ENCODE measurements at regions not wholly inside any gene's neighbourhood (a gene's known extent, or its start where the extent isn't known, plus 50 kb on each side); places are given as distances from the start of the nearest gene placed in this dataset.

DNA sequence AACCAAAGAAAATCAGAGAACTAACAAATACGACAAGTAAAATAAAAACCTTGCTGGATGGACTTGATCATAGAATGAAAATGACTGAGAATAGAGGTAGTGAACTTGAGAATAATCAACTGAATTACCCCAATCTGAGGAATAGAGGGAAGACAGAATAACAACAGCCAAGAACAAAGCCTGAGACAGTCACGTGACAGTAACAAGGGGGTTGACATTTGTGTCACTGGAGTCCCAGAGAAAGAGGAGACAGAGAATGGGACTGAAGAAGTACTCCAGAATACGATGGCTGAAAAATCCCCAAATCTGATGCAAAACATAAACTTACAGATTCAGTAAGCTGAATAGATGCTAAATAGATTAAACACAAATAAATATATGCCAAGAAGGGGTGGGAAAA, 248.5 kb upstream of the HDAC4 start:
- peaks cover 0 to 14% of the 10 kb centered on the region in 2 experiments for H3K9me3 ChIP-seq (ENCODE audit: control insufficient read depth in 1 of 2, insufficient read depth in 1 of 2, low read length in 2 of 2)
- H3K36me3 ChIP-seq (ENCODE audit: insufficient read depth, low read length) = no peaks in the 10 kb centered on the region
- Mint-ChIP-seq H3K4me3 (no peak overlapping the region), H3K9me3 (no peaks in the 10 kb centered on the region), H3K36me3 (ENCODE audit: low read depth) (no peaks in the 10 kb centered on the region), H3K27ac (no peak overlapping the region), H3K27me3 (no peaks in the 10 kb centered on the region), H3K4me1 (ENCODE audit: low read depth) (no peaks in the 10 kb centered on the region)
- TF ChIP-seq CTCF (IDR thresholded peaks at IDR 0.05) = no peak
- H3K4me3 ChIP-seq (ENCODE audit: low read length) = no peak overlapping the region
- peaks cover 2% of the 10 kb centered on the region for H3K4me1 ChIP-seq (ENCODE audit: insufficient read depth, low read length)
- no peak overlapping the region for H3K27ac ChIP-seq (ENCODE audit: low read depth in 1 of 2, low read length in 2 of 2)
- CTCF ChIA-PET = no interaction called here
- ATAC-seq (ENCODE audit: poor library complexity) = no peak
- no peaks in the 10 kb centered on the region for H3K27me3 ChIP-seq (ENCODE audit: control insufficient read depth in 1 of 2, insufficient read depth in 2 of 2, low read length in 2 of 2)
- DNase-seq = no peak
- POLR2A ChIA-PET = interaction anchor here (0.6 kb wide), 1 partner anchor 152 kb away, joined by 3 read pairs; no protein-coding TSS in a partner anchor
- intact Hi-C loops (cut with DNase I, micrococcal nuclease) = no loop called here

GRCh38 chr2:239648607-239649006, 247.8 kb upstream of the HDAC4 start:
- no peaks in the 10 kb centered on the region for H3K9me3 Mint-ChIP-seq
- Histone ChIP-seq H3K27me3 (ENCODE audit: control insufficient read depth in 1 of 2, insufficient read depth in 2 of 2, low read length in 2 of 2) (no peaks in the 10 kb centered on the region), H3K9me3 (ENCODE audit: control insufficient read depth in 1 of 2, insufficient read depth in 1 of 2, low read length in 2 of 2) (peaks cover 0 to 14% of the 10 kb centered on the region in 2 experiments), H3K36me3 (ENCODE audit: insufficient read depth, low read length) (no peaks in the 10 kb centered on the region), H3K27ac (ENCODE audit: low read depth in 1 of 2, low read length in 2 of 2) (no peak overlapping the region), H3K4me3 (ENCODE audit: low read length) (no peak overlapping the region), H3K4me1 (ENCODE audit: insufficient read depth, low read length) (peaks cover 2% of the 10 kb centered on the region)
- CTCF ChIA-PET = no interaction called here
- H3K27me3 Mint-ChIP-seq = no peaks in the 10 kb centered on the region
- no peaks in the 10 kb centered on the region for H3K4me1 Mint-ChIP-seq (ENCODE audit: low read depth)
- H3K27ac Mint-ChIP-seq = no peak overlapping the region
- intact Hi-C loops (cut with DNase I, micrococcal nuclease) = no loop called here
- no peak for ATAC-seq (ENCODE audit: poor library complexity)
- POLR2A ChIA-PET = no interaction called here
- H3K36me3 Mint-ChIP-seq (ENCODE audit: low read depth) = no peaks in the 10 kb centered on the region
- no peak overlapping the region for H3K4me3 Mint-ChIP-seq
- DNase-seq = no peak
- no peak for TF ChIP-seq CTCF (IDR thresholded peaks at IDR 0.05)

DNA sequence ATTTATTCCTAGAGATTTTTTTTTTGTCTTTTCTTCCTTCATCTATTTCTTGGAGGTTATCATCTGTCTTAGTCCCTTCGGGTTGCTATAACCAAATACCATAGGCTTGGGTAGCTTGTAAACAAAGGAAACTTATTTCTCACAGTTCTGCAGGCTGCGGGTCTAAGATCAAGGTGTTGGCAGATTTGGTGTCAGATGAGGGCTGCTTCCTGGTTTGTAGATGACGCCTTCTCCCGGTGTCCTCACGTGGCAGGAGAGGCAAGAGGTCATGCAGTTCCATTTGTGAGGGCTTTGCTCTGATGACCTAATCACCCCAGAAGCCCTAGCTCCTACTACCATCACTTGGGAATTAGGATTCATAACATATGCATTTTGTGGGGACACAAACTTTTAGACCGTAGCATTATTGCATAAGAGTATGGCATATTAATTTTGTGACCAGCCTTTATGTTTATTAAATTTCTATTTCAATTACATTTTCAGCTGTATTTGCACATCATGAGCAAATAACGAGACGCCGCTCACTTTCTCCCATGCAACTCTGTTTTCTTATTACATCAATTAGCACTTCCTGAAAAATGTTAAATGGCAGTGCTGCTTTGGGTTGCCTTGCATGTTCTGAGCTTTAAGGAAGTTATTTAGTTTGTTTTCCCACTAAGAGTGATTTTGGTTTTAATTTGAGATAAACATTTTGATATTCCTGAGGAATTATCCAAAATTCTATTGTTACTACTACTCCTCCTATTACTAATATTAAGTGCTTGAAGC, 246.4 kb upstream of the HDAC4 start:
- Mint-ChIP-seq H3K27ac (no peak overlapping the region), H3K4me3 (no peak overlapping the region), H3K9me3 (no peaks in the 10 kb centered on the region), H3K36me3 (ENCODE audit: low read depth) (no peaks in the 10 kb centered on the region), H3K4me1 (ENCODE audit: low read depth) (no peaks in the 10 kb centered on the region), H3K27me3 (no peaks in the 10 kb centered on the region)
- no peaks in the 10 kb centered on the region for H3K27me3 ChIP-seq (ENCODE audit: control insufficient read depth in 1 of 2, insufficient read depth in 2 of 2, low read length in 2 of 2)
- no peaks in the 10 kb centered on the region for H3K36me3 ChIP-seq (ENCODE audit: insufficient read depth, low read length)
- TF ChIP-seq CTCF (IDR thresholded peaks at IDR 0.05) = no peak
- ChIA-PET CTCF (no interaction called here), POLR2A (no interaction called here)
- ATAC-seq (ENCODE audit: poor library complexity) (no peak), DNase-seq (peak in 1 of 14 experiments; percentile 44)
- no peak overlapping the region for H3K27ac ChIP-seq (ENCODE audit: low read depth in 1 of 2, low read length in 2 of 2)
- H3K9me3 ChIP-seq (ENCODE audit: control insufficient read depth in 1 of 2, insufficient read depth in 1 of 2, low read length in 2 of 2) = peaks cover 0 to 12% of the 10 kb centered on the region in 2 experiments
- intact Hi-C loops (cut with DNase I, micrococcal nuclease) = no loop called here
- no peak overlapping the region for H3K4me3 ChIP-seq (ENCODE audit: low read length)
- peaks cover 2% of the 10 kb centered on the region for H3K4me1 ChIP-seq (ENCODE audit: insufficient read depth, low read length)
